Chondrocyte (in vitro differentiated cells): ENCODE measurements at regions not wholly inside any gene's neighbourhood (a gene's known extent, or its start where the extent isn't known, plus 50 kb on each side); places are given as distances from the start of the nearest gene placed in this dataset.

ENCODE experiments used
- DNase-seq: peaks from one replicate; pipeline ENCODE4 v3.0.0; 2021; ENCODE audit warnings: mixed read lengths, low spot score
- H3K27ac Mint-ChIP-seq: one replicate; pipeline ENCODE4 v1.8.0; 2021; ENCODE audit warnings: mild to moderate bottlenecking, moderate library complexity, mixed read lengths; ENCODE audit not compliant: unreplicated experiment
- H3K27me3 Mint-ChIP-seq: 2 replicates; pipeline ENCODE4 v1.8.0; 2021; ENCODE audit warnings: low read depth, mixed read lengths
- H3K36me3 Mint-ChIP-seq: 2 replicates; pipeline ENCODE4 v1.8.0; 2021; ENCODE audit warnings: low read depth, mixed read lengths
- H3K4me1 Mint-ChIP-seq: 2 replicates; pipeline ENCODE4 v1.8.0; 2021; ENCODE audit warnings: low read depth, mild to moderate bottlenecking, mixed read lengths
- H3K4me3 Mint-ChIP-seq: one replicate; pipeline ENCODE4 v1.8.0; 2021; ENCODE audit warnings: mild to moderate bottlenecking, moderate library complexity, mixed read lengths; ENCODE audit not compliant: unreplicated experiment
- H3K9me3 Mint-ChIP-seq: 2 replicates; pipeline ENCODE4 v1.8.0; 2021; ENCODE audit warnings: low read depth, mixed read lengths
- TF ChIP-seq, protein P1 (sequence below): fragments of 200-600 bp; sonication (generic); IDR thresholded peaks from 2 replicates; pipeline ENCODE4 v1.5.0; 2021; ENCODE audit warnings: antibody characterized with exemption, mild to moderate bottlenecking, moderate library complexity

DNA sequence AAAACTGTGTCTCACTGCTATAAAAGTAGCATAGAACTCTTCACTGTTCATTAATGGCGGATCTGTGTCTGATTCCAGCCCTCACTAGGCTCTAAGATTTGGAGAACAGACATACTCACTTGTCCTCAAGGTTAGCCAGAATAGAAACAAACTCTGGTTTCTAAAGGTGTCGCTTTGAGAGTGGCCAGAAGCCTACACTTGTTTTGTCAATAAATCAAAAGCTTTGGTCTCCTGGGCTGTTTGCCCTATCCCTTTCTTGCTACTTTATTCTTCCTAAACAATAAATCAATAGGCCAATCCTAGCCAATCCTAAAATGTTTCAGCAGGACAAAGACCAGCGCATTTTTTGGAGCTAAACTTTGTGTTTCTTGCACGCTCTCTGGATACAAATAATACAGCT, 1064.6 kb upstream of the CHAC2 start:
- Mint-ChIP-seq H3K4me1 (no peaks in the 10 kb centered on the region), H3K4me3 (no peak overlapping the region), H3K9me3 (no peaks in the 10 kb centered on the region), H3K27ac (no peak overlapping the region), H3K27me3 (peaks cover 2% of the 10 kb centered on the region), H3K36me3 (no peaks in the 10 kb centered on the region)
- TF ChIP-seq, protein P1, sequence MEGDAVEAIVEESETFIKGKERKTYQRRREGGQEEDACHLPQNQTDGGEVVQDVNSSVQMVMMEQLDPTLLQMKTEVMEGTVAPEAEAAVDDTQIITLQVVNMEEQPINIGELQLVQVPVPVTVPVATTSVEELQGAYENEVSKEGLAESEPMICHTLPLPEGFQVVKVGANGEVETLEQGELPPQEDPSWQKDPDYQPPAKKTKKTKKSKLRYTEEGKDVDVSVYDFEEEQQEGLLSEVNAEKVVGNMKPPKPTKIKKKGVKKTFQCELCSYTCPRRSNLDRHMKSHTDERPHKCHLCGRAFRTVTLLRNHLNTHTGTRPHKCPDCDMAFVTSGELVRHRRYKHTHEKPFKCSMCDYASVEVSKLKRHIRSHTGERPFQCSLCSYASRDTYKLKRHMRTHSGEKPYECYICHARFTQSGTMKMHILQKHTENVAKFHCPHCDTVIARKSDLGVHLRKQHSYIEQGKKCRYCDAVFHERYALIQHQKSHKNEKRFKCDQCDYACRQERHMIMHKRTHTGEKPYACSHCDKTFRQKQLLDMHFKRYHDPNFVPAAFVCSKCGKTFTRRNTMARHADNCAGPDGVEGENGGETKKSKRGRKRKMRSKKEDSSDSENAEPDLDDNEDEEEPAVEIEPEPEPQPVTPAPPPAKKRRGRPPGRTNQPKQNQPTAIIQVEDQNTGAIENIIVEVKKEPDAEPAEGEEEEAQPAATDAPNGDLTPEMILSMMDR, result no peak
- DNase-seq, result no peak

DNA sequence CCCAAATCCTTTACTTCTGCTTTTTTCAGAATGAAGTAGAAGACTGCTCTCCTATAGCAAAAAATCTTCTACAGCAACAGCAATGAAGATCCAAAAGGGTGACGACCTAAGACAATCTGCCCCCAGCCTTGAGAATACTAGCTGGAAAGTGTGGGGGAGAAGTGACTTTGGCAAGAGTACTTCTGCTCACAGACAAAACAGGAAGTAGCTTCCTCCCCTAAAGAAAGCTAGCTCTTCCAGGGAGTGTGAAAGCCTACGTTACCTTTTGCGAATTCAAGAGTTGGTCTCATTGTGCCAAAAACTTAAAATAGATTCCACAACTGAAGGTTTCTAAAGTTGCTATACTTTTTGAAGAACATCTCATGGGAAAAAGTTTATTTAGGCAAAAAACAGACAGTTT, 1069.2 kb upstream of the CHAC2 start:
- Mint-ChIP-seq H3K4me3 (no peak overlapping the region), H3K27me3 (peaks cover 2% of the 10 kb centered on the region), H3K9me3 (no peaks in the 10 kb centered on the region), H3K27ac (no peak overlapping the region), H3K4me1 (no peaks in the 10 kb centered on the region), H3K36me3 (no peaks in the 10 kb centered on the region)
- no peak for DNase-seq
- TF ChIP-seq, protein P1, result no peak

DNA sequence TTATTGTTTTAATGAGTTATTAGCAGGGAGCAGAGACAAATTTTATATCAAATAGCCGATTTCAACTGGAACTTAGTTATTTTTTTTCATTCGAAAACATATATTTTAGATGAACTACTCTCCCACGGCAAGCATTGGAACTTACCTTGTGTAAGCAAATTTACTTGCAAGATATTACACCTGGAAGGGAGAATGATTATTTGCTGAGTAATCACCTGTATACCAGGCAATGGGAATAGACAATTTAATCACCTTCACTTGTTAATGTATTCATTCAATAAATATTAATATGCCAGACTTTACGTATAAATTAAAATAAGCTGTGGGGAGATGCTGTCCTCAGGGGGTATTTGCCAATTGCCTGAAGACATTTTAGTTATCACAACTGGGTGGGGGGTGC, 1069.9 kb upstream of the CHAC2 start:
- no peaks in the 10 kb centered on the region for H3K9me3 Mint-ChIP-seq
- no peaks in the 10 kb centered on the region for H3K4me1 Mint-ChIP-seq
- TF ChIP-seq, protein P1, result no peak
- no peak for DNase-seq
- H3K36me3 Mint-ChIP-seq, result peaks cover 1% of the 10 kb centered on the region
- H3K4me3 Mint-ChIP-seq, result no peak overlapping the region
- H3K27ac Mint-ChIP-seq, result no peak overlapping the region
- peaks cover 4% of the 10 kb centered on the region for H3K27me3 Mint-ChIP-seq

DNA sequence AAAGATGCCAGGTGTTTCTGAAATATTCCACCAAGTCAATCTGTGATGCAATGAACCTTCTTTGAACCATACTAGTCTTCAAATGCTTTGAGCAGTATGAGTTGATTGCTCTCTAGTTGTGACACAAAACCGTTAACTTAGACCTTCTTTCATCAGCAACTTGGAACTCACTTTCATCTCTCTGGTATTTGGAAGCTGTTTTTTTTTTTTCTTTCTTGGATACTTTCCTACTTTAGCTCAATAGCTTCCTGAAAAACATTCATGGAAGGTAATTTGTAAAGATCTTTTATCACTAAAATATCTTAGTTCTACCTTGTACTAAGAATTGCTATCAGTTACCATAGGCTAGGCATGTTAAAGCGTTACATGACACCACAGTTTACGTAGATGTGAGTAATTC, 1071.9 kb upstream of the CHAC2 start:
- peaks cover 1% of the 10 kb centered on the region for H3K36me3 Mint-ChIP-seq
- TF ChIP-seq, protein P1, result no peak
- no peaks in the 10 kb centered on the region for H3K9me3 Mint-ChIP-seq
- DNase-seq, result no peak
- peaks cover 2% of the 10 kb centered on the region for H3K27me3 Mint-ChIP-seq
- H3K27ac Mint-ChIP-seq, result no peak overlapping the region
- H3K4me1 Mint-ChIP-seq, result no peaks in the 10 kb centered on the region
- H3K4me3 Mint-ChIP-seq, result no peak overlapping the region

DNA sequence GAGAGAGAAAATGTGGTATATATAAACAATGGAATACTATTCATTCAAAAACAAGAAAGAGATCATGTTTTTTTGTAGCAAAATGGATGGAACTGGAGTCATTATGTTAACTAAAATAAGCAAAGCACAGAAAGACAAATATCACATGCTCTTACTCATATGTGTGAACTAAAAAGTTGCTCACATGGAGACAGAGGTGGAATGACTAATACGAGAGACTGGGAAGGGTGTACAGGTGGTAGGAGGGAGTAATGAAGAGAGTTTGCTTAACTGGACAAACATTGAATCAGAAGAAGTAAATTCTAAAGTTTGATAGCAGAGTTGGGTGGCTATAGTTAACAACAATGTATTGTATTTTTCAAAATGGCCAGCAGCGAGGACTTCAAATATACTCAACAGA, 1080.7 kb upstream of the CHAC2 start:
- TF ChIP-seq, protein P1, result no peak
- DNase-seq, result no peak

More for the DNA sequence above, 1080.7 kb upstream of the CHAC2 start:
- no peak overlapping the region for H3K27ac Mint-ChIP-seq
- H3K4me3 Mint-ChIP-seq, result no peak overlapping the region
- H3K4me1 Mint-ChIP-seq, result no peaks in the 10 kb centered on the region
- peaks cover 28% of the 10 kb centered on the region for H3K9me3 Mint-ChIP-seq
- peaks cover 4% of the 10 kb centered on the region for H3K36me3 Mint-ChIP-seq
- H3K27me3 Mint-ChIP-seq, result no peaks in the 10 kb centered on the region
